ENCODE measurements at regions not wholly inside any gene's neighbourhood (a gene's known extent, or its start where the extent isn't known, plus 50 kb on each side); places are given as distances from the start of the nearest gene placed in this dataset.

DNA sequence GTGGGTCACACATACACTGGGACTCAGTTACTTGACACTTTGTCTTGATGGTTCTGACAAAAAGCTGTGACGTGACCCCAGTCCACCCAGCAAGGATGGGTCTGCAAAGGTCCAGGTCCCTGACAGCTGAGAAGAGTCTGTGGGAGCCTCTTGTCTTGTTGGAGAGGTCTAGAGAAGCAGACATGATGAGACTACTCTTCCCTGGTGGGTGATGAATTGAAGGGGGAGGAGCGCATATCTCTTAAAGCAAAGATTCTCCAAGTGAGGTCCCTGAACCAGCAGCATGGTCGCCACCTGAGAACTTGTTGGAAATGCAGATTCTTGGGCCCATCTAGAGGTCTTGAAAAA, 78.5 kb upstream of the MEDAG start:
- H3K4me2 ChIP-seq (ENCODE audit: insufficient read depth, low read length), result no peak overlapping the region
- no peak overlapping the region for H3K27ac ChIP-seq (ENCODE audit: low read length)
- no peak for ATAC-seq (ENCODE audit: insufficient read depth, low read depth)
- no peaks in the 10 kb centered on the region for H3K36me3 ChIP-seq (ENCODE audit: insufficient read depth, low read length)
- H3K27me3 ChIP-seq (ENCODE audit: insufficient read depth, low read length, poor library complexity), result peaks cover 5% of the 10 kb centered on the region
- H2AFZ ChIP-seq (ENCODE audit: low read depth, low read length), result no peak overlapping the region
- no peak for DNase-seq
- H3K4me3 ChIP-seq (ENCODE audit: low read depth in 1 of 2, low read length in 2 of 2), result no peak overlapping the region
- TF ChIP-seq, protein P1, sequence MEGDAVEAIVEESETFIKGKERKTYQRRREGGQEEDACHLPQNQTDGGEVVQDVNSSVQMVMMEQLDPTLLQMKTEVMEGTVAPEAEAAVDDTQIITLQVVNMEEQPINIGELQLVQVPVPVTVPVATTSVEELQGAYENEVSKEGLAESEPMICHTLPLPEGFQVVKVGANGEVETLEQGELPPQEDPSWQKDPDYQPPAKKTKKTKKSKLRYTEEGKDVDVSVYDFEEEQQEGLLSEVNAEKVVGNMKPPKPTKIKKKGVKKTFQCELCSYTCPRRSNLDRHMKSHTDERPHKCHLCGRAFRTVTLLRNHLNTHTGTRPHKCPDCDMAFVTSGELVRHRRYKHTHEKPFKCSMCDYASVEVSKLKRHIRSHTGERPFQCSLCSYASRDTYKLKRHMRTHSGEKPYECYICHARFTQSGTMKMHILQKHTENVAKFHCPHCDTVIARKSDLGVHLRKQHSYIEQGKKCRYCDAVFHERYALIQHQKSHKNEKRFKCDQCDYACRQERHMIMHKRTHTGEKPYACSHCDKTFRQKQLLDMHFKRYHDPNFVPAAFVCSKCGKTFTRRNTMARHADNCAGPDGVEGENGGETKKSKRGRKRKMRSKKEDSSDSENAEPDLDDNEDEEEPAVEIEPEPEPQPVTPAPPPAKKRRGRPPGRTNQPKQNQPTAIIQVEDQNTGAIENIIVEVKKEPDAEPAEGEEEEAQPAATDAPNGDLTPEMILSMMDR (IDR thresholded peaks at IDR 0.05; ENCODE audit: borderline replicate concordance, extremely low read depth, low read length, poor library complexity, severe bottlenecking), result no peak
- TF ChIP-seq EZH2 (IDR thresholded peaks at IDR 0.05; ENCODE audit: borderline replicate concordance, low read depth, low read length, severe bottlenecking), result no peak
- no peaks in the 10 kb centered on the region for H4K20me1 ChIP-seq (ENCODE audit: insufficient read depth, low read length)
- H3K9ac ChIP-seq (ENCODE audit: low read depth, low read length), result no peak overlapping the region
- H3K9me3 ChIP-seq (ENCODE audit: insufficient read depth, low read length, severe bottlenecking), result no peaks in the 10 kb centered on the region
- no peaks in the 10 kb centered on the region for H3K4me1 ChIP-seq (ENCODE audit: insufficient read depth, low read length)
- H3K79me2 ChIP-seq (ENCODE audit: insufficient read depth, low read length), result no peaks in the 10 kb centered on the region

- no peak overlapping the region for H3K27ac ChIP-seq (ENCODE audit: low read length)
- H3K4me2 ChIP-seq (ENCODE audit: insufficient read depth, low read length), result no peak overlapping the region
- no peaks in the 10 kb centered on the region for H3K79me2 ChIP-seq (ENCODE audit: insufficient read depth, low read length)
- H4K20me1 ChIP-seq (ENCODE audit: insufficient read depth, low read length), result no peaks in the 10 kb centered on the region
- no peak for ATAC-seq (ENCODE audit: insufficient read depth, low read depth)
- H2AFZ ChIP-seq (ENCODE audit: low read depth, low read length), result no peak overlapping the region
- no peak for TF ChIP-seq EZH2 (IDR thresholded peaks at IDR 0.05; ENCODE audit: borderline replicate concordance, low read depth, low read length, severe bottlenecking)
- TF ChIP-seq, protein P1 (IDR thresholded peaks at IDR 0.05; ENCODE audit: borderline replicate concordance, extremely low read depth, low read length, poor library complexity, severe bottlenecking), result no peak
- H3K9ac ChIP-seq (ENCODE audit: low read depth, low read length), result no peak overlapping the region
- no peak for DNase-seq
- no peak overlapping the region for H3K4me3 ChIP-seq (ENCODE audit: low read depth in 1 of 2, low read length in 2 of 2)
- H3K4me1 ChIP-seq (ENCODE audit: insufficient read depth, low read length), result no peaks in the 10 kb centered on the region
- no peaks in the 10 kb centered on the region for H3K9me3 ChIP-seq (ENCODE audit: insufficient read depth, low read length, severe bottlenecking)
- no peaks in the 10 kb centered on the region for H3K36me3 ChIP-seq (ENCODE audit: insufficient read depth, low read length)
- H3K27me3 ChIP-seq (ENCODE audit: insufficient read depth, low read length, poor library complexity), result peaks cover 3% of the 10 kb centered on the region
Measured at GRCh38 chr13:30829145-30829832, 76.8 kb upstream of the MEDAG start.

DNA sequence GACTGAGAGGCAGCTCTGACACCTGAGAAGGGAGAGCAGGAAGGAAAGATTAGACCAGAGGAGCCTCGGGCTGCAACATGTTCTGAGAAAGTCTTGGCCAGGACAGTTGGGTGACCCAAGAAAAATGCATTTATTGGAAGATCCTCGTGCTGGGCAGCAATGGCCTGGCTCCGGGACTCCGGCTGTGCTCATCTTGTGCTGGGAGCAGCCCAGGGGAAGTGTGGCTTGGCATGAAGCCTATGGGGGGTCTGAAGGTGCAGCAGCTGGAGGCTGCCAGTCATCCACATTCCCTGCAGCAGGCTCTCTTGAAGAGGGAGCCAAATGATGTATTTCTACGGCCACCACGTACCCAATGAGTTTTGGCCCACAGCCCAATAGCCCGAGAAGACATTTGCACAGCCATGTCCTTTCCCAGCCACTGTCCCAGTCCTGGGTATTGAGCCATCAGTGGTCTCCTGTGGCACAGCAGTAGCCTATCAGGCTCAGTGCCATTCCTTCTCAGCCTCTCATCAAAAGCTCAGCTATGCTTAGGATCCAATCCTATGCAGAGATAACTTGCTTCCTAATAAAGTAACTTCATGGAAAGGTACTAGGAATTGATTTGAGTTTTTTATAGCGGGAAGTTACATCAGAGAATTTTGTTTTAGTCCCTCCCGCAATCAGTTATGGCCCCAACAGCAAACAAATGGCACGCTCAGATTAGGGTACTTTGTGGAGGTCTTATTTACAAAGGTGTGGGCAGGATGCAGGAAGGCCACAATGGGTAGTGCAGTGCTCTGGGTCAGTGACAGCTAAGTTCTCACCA, 76.0 kb upstream of the MEDAG start:
- Histone ChIP-seq H3K79me2 (ENCODE audit: insufficient read depth, low read length) (no peaks in the 10 kb centered on the region), H3K4me1 (ENCODE audit: insufficient read depth, low read length) (no peaks in the 10 kb centered on the region), H4K20me1 (ENCODE audit: insufficient read depth, low read length) (no peaks in the 10 kb centered on the region), H3K36me3 (ENCODE audit: insufficient read depth, low read length) (no peaks in the 10 kb centered on the region), H3K27me3 (ENCODE audit: insufficient read depth, low read length, poor library complexity) (peaks cover 3% of the 10 kb centered on the region), H3K4me3 (ENCODE audit: low read depth in 1 of 2, low read length in 2 of 2) (no peak overlapping the region), H3K9me3 (ENCODE audit: insufficient read depth, low read length, severe bottlenecking) (no peaks in the 10 kb centered on the region), H3K4me2 (ENCODE audit: insufficient read depth, low read length) (no peak overlapping the region), H2AFZ (ENCODE audit: low read depth, low read length) (no peak overlapping the region), H3K27ac (ENCODE audit: low read length) (no peak overlapping the region), H3K9ac (ENCODE audit: low read depth, low read length) (no peak overlapping the region)
- TF ChIP-seq, protein P1 (IDR thresholded peaks at IDR 0.05; ENCODE audit: borderline replicate concordance, extremely low read depth, low read length, poor library complexity, severe bottlenecking), result no peak
- TF ChIP-seq EZH2 (IDR thresholded peaks at IDR 0.05; ENCODE audit: borderline replicate concordance, low read depth, low read length, severe bottlenecking), result no peak
- ATAC-seq (ENCODE audit: insufficient read depth, low read depth), result no peak
- no peak for DNase-seq
